Right atrium auricular region (tissue), 2 donors: ENCODE measurements at regions not wholly inside any gene's neighbourhood (a gene's known extent, or its start where the extent isn't known, plus 50 kb on each side); places are given as distances from the start of the nearest gene placed in this dataset.

Experiments used
- DNase-seq: peaks from one replicate; pipeline ENCODE4 v3.0.0-alpha.2; 2019; ENCODE audit warnings: low spot score
- H3K27ac ChIP-seq, 2 donors: fragments of 200-600 bp; sonication (generic); 1 replicate in 1 of 2; 2 replicates in 1 of 2; pipeline ENCODE4 v1.5.1; 2016 to 2019
- H3K27me3 ChIP-seq, 2 donors: fragments of 200-600 bp; sonication (generic); one replicate each; pipeline versions ENCODE4 v1.5.1 to v1.6.0; 2017 to 2019
- H3K36me3 ChIP-seq: fragments of 200-600 bp; sonication (generic); one replicate; pipeline ENCODE4 v1.5.1; 2016
- H3K4me1 ChIP-seq, 2 donors: fragments of 200-600 bp; sonication (generic); one replicate each; pipeline versions ENCODE4 v1.5.1 to v1.6.0; 2017 to 2019
- H3K4me3 ChIP-seq, 2 donors: fragments of 200-600 bp; sonication (generic); 1 replicate in 1 of 2; 2 replicates in 1 of 2; pipeline ENCODE4 v1.5.1; 2017 to 2019; ENCODE audit warnings: mild to moderate bottlenecking in 1 of 2, moderate library complexity in 1 of 2
- H3K9me3 ChIP-seq, 2 donors: fragments of 200-600 bp; sonication (generic); one replicate each; pipeline ENCODE4 v1.5.1; 2019
- CTCF ChIP-seq, 2 donors: fragments of 200-600 bp; sonication (generic); IDR thresholded peaks; one replicate each; pipeline ENCODE4 v1.5.1; 2019; ENCODE audit warnings: antibody characterized with exemption in 2 of 2

GRCh38 chr4:71237641-71238040 lies 101.2 kb upstream of the SLC4A4 start:
- peaks cover 0 to 25% of the 10 kb centered on the region in 2 donors for H3K4me1 ChIP-seq
- no peaks in the 10 kb centered on the region for H3K27me3 ChIP-seq
- H3K4me3 ChIP-seq: no peak overlapping the region
- no peaks in the 10 kb centered on the region for H3K9me3 ChIP-seq
- no peaks in the 10 kb centered on the region for H3K36me3 ChIP-seq
- no peak for TF ChIP-seq CTCF (IDR thresholded peaks at IDR 0.05)
- DNase-seq: no peak
- H3K27ac ChIP-seq: no peak overlapping the region

DNA sequence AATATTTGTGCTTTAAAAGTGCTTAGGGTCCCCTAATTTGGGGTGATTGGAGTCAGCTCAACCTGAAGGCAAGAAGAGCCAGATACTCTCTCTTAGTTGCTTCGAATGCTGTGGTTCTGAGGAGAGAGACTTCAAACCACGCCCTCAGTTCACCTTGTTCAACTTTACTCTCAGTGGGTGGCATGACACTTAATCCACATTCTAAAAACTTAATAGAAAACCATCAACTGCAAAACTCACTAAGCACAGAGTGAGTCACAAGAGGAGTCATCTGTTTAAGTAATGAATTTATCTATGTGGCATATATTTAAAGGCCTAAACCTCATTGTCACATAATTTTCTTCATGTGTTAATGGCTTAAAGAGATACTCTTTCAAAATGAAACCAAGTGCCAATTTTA lies 99.5 kb upstream of the SLC4A4 start:
- TF ChIP-seq CTCF (IDR thresholded peaks at IDR 0.05): no peak
- H3K4me1 ChIP-seq: peaks cover 0 to 25% of the 10 kb centered on the region in 2 donors
- no peaks in the 10 kb centered on the region for H3K27me3 ChIP-seq
- no peaks in the 10 kb centered on the region for H3K36me3 ChIP-seq
- no peak overlapping the region for H3K27ac ChIP-seq
- no peak overlapping the region for H3K4me3 ChIP-seq
- DNase-seq: no peak
- H3K9me3 ChIP-seq: no peaks in the 10 kb centered on the region

DNA sequence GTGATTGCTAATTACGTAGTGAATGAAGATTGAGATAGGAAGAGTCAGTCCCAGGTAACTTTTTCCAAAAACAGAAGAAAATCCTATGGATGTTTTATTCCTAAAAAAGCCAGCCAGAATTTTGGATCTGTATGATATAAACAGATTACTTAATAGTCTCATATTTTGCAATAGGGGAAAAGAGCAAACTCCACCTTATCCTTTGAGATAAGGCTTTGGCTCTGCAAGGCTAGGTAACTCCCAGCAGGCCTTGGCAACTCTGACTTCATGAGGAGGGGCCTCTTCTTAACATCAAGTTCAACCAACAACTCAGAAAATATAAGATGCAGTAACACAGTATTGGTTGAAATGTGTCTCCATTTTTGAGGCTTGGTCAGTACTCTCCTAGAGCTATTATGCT lies 98.7 kb upstream of the SLC4A4 start:
- no peaks in the 10 kb centered on the region for H3K36me3 ChIP-seq
- no peaks in the 10 kb centered on the region for H3K9me3 ChIP-seq
- no peak overlapping the region for H3K4me3 ChIP-seq
- H3K27ac ChIP-seq: no peak overlapping the region
- TF ChIP-seq CTCF (IDR thresholded peaks at IDR 0.05): no peak
- H3K4me1 ChIP-seq: peaks cover 0 to 24% of the 10 kb centered on the region in 2 donors
- no peaks in the 10 kb centered on the region for H3K27me3 ChIP-seq
- no peak for DNase-seq

DNA sequence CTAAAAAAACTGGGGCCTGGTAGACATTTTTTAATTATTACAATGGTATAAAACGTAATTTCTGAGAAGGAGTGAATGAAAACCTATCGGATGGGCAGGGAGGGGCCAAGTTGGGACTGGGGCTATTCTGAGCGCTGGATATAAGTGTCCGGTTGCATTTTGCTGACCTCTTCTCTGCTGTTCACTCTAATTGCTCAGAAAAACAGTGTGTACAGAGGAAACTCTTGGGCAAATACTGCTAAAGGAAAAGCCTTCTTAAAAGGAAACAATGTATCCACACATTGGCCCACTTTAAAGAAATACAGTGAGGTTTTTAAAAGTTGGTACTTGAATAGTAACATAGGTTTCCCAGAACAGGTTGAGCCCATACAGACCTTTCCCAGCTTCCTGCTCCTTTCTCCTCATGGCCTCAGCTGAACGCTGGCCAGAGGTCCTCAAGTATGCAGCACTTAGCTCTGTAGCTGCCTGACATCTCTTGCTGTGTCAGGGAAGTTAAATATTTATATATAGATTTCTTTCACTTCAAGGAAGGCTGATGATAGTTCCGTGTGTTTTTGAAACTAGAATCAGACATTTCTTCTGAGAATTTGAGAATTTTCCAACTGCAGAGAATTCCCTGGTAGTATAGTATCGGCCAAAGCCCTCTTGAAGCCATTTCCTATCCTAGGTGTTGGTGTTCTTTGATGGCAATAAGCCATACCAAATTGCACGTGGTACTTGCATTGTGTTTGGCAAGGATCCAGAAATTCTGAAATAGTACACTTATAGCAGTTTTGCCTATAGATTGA lies 97.1 kb upstream of the SLC4A4 start:
- DNase-seq: no peak
- no peak overlapping the region for H3K4me3 ChIP-seq

GRCh38 chr4:71243091-71243833 lies 95.6 kb upstream of the SLC4A4 start:
- H3K27me3 ChIP-seq: no peaks in the 10 kb centered on the region
- no peak overlapping the region for H3K27ac ChIP-seq
- H3K4me1 ChIP-seq: peaks cover 0 to 24% of the 10 kb centered on the region in 2 donors
- no peak overlapping the region for H3K4me3 ChIP-seq
- TF ChIP-seq CTCF (IDR thresholded peaks at IDR 0.05): no peak
- H3K9me3 ChIP-seq: no peaks in the 10 kb centered on the region
- no peak for DNase-seq
- no peaks in the 10 kb centered on the region for H3K36me3 ChIP-seq

More for the DNA sequence above, 97.1 kb upstream of the SLC4A4 start:
- Histone ChIP-seq H3K4me1 (peaks cover 0 to 17% of the 10 kb centered on the region in 2 donors), H3K9me3 (no peaks in the 10 kb centered on the region), H3K27me3 (no peaks in the 10 kb centered on the region), H3K27ac (peak overlapping the region; percentile 69 to 71), H3K36me3 (no peaks in the 10 kb centered on the region)
- no peak for TF ChIP-seq CTCF (IDR thresholded peaks at IDR 0.05)
